GM21619 (cell line): ENCODE measurements at regions not wholly inside any gene's neighbourhood (a gene's known extent, or its start where the extent isn't known, plus 50 kb on each side); places are given as distances from the start of the nearest gene placed in this dataset.

Experiments
- ATAC-seq: cut with Tn5 transposase; IDR thresholded peaks from one replicate; pipeline ENCODE4 v1.9.1; 2021; ENCODE audit not compliant: unreplicated experiment

DNA sequence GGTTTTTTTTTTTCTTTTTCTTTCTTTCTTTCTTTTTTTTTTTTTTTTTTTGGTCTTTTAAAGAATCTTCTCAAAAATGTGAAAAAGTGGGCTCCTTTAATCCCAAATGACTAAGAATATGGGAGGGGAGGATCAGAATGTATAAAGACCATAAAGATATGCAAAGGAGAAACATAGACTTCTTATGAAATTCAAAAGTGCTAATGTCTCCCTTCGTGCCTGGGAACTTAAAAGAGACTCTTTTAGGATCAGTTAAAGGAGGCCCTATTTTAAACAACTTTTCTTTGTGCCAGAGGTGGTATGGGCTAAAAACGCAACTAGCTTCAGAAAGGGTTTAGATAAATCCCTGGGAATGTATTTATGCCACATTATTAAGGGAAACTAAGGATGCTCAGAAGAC, 54.2 kb upstream of the KAZN start:
- no peak for ATAC-seq

DNA sequence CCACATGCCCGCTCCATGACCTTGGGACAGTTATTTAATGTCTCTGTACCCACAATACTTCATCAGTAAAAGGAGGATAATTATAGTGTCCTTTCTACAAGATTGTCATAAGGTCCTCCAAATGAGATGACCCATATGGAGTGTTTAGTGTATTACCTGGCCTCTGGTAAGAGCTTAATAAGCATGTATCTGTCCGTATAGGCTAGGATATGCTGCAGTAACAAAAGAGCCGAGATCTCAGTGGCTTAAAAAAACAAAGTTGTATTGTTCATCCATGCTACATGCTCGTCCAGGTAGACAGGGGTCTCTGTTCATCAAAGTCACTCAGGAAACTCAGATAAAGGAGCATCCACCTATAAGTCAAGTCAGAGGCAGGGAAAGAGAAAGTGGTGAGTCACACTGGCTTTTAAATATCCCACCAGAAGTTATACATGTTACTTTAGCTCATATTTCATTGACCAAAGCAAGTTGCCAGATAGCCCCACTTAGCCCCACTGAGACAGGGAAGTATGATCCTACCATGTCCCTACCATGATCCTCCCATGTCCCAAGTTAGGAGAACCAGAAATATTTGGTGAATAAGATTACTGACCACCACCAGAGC, 53.0 kb upstream of the KAZN start:
- ATAC-seq: no peak

DNA sequence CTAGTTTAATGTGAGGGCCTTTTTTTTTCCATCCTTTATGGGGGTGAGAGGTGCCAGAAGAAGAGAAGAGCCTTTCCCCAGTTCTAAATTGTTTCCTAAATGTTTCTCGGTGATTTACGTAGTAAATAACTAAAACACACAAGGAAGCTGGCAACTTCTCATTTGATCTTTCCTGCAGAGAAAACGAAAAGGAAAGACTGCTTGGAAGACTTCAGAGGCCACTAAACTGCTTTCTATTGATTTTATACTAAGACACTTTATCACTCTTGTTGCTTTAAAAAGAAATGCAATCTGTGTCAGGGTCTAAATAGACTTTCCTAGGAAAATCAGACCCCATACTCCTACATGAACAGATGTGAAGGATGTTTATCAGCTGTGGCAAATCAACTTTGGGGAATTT, 52.1 kb upstream of the KAZN start:
- ATAC-seq: no peak
